HUES64 (cell line): ENCODE measurements at regions not wholly inside any gene's neighbourhood (a gene's known extent, or its start where the extent isn't known, plus 50 kb on each side); places are given as distances from the start of the nearest gene placed in this dataset.

Source experiments
- H3K27ac ChIP-seq: 2 replicates; pipeline ENCODE4 v1.7.0; 2013; ENCODE audit warnings: low read depth, low read length, inconsistent platforms
- H3K27me3 ChIP-seq: 2 replicates; pipeline ENCODE4 v1.6.1; 2013; ENCODE audit warnings: mild to moderate bottlenecking, low read length; ENCODE audit not compliant: insufficient read depth
- H3K36me3 ChIP-seq: 2 replicates; pipeline ENCODE4 v1.6.1; 2013; ENCODE audit warnings: mild to moderate bottlenecking, low read length; ENCODE audit not compliant: insufficient read depth
- H3K4me1 ChIP-seq: 2 replicates; pipeline ENCODE4 v1.6.1; 2013; ENCODE audit warnings: mild to moderate bottlenecking, low read length, moderate library complexity; ENCODE audit not compliant: insufficient read depth
- H3K4me3 ChIP-seq: 2 replicates; pipeline ENCODE4 v1.5.1; 2013; ENCODE audit warnings: mild to moderate bottlenecking, low read length, moderate library complexity
- H3K9ac ChIP-seq: 2 replicates; pipeline ENCODE4 v1.6.1; 2013; ENCODE audit warnings: mild to moderate bottlenecking, low read depth, low read length
- H3K9me3 ChIP-seq: 2 replicates; pipeline ENCODE4 v1.6.1; 2013; ENCODE audit warnings: low read depth, low read length; ENCODE audit not compliant: insufficient read depth
- WGBS: fragments of 150-250, 120-280 bp; methylation state at CpG from one replicate; pipeline ENCODE4 v1.1.7; 2013; ENCODE audit warnings: missing lambda C conversion rate; 5-methylcytosine and 5-hydroxymethylcytosine counted together

DNA sequence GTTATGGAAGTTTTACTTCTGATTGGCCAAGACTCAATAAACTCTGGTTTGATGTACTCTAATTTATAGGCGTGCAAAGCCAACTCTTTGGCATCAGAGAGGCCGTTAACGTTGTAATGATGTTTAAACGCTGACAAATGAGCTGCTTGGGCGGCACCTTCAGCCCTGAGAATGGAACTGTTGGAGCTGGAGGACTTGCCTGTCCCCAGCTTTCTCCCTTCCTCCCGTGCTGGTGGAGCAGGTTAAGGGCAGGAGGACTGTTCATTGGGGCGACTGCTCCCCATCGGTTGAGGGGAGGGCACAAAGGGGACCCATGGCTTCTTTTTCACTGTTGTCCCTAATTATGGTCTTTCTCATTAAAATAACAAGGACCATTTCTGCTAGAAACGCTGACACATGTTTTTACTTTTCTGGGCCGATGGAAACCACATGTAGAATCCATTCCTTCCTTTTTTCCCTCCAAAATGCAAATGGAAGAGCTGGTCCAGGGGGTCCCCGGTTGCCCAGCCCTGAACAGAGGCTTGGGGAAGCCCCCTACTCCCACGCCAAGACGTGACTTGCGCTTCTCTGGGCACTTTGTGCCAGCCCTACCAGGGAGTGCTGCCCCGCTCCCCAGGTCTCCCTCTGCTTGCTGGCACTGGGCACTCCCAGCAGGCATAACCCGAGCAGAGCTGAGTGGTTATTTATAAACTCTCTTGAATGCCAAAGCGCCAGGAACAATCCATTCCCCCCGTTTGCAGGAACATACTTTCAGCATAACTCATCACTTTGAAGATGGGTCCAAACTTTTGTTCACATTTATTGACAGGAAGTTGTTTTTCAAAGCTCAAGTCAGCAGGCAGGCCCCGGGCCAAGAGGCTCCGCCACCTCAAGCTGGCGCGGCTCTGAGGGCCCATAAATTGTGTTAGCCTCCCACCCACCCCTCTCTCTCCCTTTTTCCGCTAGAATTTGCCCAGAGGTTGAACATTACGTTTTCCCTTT is 170.1 kb downstream of the ASB1 start:
- Histone ChIP-seq H3K4me3 (no peak overlapping the region), H3K4me1 (no peaks in the 10 kb centered on the region), H3K36me3 (no peaks in the 10 kb centered on the region), H3K27me3 (no peaks in the 10 kb centered on the region), H3K9ac (no peak overlapping the region), H3K9me3 (no peaks in the 10 kb centered on the region), H3K27ac (no peak overlapping the region)
- 86% methylated on average over 24 of the region's 24 CpGs for WGBS

DNA sequence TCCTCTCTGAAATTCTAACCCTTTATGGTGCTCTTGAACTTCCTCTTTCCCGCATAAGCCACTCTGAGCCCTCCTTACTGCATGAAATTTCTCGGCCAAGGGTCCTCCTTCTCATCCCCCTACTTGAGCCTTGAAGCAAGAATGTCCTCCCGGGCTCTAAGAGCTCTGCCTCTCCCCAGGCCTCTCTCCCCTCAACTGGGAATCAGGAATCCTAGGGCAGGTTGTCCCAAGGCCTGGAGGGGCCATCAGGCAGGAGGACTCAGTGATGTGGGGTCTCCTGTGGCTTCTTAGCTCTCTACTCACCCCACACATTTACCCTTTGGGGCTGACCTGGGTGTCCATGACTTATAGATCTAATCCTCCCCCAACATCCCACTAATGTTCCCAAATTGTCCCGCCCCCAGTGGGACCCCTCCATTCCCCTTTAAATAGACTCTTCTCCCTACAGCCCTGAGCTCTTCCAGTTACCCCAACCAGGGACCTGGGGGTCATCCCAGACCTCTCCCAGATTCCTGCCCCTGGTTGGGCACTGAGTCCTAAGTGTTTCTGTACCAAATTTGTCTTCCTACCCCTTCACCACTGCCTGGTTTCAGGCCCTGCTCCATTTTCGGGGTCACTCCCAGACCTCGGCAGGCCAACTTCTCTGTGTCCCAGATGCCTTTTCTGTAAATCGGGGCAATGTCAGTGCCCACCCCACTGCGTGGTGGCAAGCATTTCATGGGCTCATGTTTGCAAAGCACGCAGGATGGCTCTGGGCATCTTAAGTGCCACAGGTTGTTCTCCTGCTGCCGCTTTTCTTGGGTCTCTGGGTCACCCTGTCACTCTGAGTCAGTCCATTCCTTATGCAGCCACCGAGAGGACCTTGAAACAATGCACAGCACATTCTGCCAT is 171.2 kb downstream of the ASB1 start:
- no peaks in the 10 kb centered on the region for H3K36me3 ChIP-seq
- H3K4me3 ChIP-seq = no peak overlapping the region
- WGBS = 83% methylated on average over 11 of the region's 11 CpGs
- H3K9ac ChIP-seq = no peak overlapping the region
- H3K27me3 ChIP-seq = no peaks in the 10 kb centered on the region
- H3K4me1 ChIP-seq = no peaks in the 10 kb centered on the region
- H3K9me3 ChIP-seq = peaks cover under 1% of the 10 kb centered on the region; the same call in 1 of the 2 replicates
- H3K27ac ChIP-seq = no peak overlapping the region

DNA sequence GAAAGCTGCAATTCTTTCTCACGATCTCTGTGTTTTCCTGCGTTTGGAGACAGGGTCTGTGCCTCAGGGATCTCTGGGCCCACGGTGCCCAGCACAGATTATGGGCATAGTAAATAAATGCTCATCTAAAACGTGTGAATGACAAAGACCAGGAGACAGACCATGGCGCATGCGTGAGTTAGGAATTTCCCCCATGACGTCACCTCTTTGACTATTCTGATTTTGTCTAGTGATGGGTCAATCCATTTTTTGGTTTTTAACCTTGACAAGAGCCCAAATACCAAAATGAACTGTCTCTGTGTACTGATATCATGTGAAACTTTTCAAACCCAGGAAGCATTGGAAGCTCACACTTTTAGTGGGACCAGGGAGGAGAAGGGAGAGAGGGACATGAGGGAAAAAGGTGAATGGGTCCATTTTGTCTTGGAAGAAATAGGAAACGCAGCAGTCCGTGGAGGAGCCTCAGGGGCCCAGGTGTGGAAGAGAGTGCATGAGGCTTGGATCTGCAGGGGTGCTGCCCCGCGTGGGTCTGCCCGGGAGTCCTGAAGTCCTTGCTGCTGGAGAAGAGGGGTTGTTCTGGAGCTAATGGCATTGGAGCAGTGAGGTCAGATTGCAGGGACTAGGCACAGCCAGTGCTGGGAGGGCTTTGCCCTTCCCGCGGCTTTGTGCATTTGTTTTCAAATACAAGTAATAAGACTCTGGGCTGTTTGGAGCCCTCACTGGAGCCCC is 172.2 kb downstream of the ASB1 start:
- no peak overlapping the region for H3K27ac ChIP-seq
- H3K9ac ChIP-seq = no peak overlapping the region
- no peak overlapping the region for H3K4me3 ChIP-seq
- H3K4me1 ChIP-seq = no peaks in the 10 kb centered on the region
- 76% methylated on average over 14 of the region's 14 CpGs for WGBS
- H3K27me3 ChIP-seq = no peaks in the 10 kb centered on the region
- no peaks in the 10 kb centered on the region for H3K36me3 ChIP-seq
- peaks cover 6% of the 10 kb centered on the region; the same call in 1 of the 2 replicates for H3K9me3 ChIP-seq

DNA sequence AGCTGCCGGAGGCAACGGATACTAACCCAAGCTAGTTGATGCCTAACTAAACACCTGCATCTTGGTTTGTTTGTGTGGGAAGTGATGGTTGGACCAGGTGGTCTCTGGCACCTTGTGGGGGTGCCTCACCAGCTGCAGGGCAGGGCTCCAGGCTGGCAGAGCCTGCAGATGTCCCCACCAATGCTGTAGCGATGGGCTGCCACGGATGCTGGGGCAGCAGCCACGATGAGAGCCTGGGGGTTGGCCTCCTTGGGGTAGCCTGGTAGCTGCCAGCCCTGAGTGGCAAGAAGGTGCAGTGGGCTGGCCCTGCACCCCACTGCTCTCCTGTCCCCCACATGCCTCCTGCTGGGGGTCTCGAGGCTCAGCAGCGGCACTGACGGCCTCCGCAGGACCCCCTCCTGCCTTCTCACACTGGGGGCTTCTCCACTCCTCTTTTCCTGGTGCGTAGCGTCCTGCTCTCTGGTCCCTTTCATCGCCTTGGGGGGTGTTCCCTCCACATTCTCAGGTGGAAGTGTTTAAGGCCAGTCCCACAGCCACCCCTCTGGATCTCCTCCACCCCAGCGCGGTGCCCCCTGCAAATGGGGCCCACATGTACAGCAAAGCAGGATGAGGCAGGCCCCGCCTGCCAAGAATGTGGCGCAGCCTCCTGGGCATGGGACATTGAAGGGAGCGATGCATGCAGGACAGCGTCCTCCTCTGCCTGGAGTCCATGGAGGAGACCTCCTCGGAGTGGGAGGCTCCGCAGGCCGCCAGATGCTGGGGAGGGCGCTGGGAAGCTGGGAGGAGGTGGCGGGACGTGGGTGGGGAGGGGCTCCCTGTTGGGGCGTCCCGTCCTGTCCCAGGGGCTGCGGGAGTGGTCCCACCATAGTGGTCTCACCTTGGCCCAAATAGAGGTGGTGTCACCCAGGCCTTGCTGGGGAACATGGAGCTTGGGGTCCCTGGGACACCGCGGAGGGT is 173.1 kb downstream of the ASB1 start:
- Histone ChIP-seq H3K36me3 (no peaks in the 10 kb centered on the region), H3K9ac (no peak overlapping the region), H3K27ac (no peak overlapping the region), H3K27me3 (no peaks in the 10 kb centered on the region), H3K9me3 (peaks cover 8% of the 10 kb centered on the region; the same call in 1 of the 2 replicates), H3K4me3 (no peak overlapping the region), H3K4me1 (no peaks in the 10 kb centered on the region)
- WGBS = 95% methylated on average over 29 of the region's 29 CpGs

DNA sequence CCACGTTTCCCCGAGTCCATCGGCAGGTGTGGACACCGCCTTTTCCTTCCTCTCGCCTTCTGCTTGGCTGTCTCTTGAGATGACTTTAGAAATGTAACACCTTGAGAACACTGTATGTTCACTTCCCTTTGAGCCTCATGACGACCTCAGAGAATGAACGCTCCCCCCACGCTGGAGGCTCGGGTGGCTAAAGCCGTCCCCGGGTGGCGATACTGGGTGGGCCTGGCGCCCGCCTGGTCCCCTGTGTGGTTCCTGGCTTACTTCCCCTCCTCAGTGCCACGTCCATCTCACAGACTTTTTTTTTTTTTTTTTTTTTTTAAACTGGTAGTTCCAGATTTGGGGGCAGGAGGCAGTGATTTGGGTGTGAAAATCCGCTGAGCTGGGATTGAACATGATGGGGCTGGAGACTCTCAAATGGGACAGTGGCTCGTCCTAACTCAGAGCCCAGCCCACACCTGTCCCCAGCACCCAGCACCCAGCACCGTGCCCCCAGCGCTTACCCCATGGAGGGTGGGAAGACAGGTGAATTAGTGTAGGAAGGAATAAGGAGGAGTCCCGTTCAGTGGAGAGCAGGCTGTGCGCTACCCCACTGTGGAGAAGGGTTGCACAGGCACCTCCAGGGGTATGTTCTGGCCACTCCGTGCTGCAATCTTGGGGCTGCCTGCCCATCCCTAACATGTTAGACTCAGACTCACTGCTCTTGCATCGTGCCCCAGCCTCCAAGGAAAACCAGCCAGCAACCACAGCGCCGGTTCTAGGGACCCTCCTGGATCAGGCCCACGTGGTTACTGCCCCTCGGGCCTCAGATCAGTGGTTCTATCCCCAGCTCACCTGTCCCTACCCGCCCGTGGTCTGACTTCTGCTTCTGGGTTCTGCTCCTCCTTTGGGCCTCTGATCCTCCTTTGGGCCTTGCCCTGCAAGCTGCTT is 174.0 kb downstream of the ASB1 start:
- WGBS = 95% methylated on average over 28 of the region's 29 CpGs
- Histone ChIP-seq H3K9ac (no peak overlapping the region), H3K36me3 (no peaks in the 10 kb centered on the region), H3K9me3 (peaks cover 8% of the 10 kb centered on the region; the same call in 1 of the 2 replicates), H3K4me1 (no peaks in the 10 kb centered on the region), H3K27ac (no peak overlapping the region), H3K27me3 (no peaks in the 10 kb centered on the region), H3K4me3 (no peak overlapping the region)

DNA sequence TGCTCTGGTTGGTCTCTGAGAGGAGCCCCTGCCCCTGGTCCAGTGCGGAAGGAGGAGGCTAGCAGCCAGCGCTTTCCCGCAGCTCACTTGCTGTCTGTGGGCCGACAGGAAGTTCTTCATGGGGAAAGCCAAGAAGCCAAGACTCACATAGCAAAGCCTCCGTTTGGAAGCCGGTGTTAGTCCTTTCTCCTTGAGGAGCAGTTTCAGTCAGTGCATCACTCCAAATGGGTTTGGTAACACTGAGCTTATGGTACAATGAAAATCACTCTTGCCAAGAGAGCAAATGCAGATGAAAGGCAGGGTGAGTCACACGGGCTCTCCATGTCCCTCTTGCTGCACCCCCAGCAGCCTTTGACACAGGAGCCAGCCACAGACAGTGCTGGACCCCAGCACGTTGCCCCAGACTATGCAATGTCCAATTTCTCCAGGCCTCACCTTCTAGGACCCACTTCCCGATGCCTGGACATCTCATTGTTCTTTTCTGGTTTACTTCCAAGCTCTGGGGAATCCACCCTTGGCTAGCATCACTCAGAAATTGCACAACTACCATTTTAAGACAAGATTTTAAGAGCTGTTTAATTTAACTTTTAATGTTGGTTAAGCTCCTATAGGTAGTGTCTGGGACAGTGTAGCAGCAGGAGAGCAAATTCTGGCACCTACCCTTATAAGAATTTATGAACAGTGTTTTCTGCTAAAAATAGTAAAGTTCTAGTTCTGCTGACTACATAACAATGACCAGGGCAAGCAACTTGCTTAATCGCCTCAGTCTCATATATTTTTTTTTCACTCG is 174.9 kb downstream of the ASB1 start:
- Histone ChIP-seq H3K4me1 (no peaks in the 10 kb centered on the region), H3K9me3 (peaks cover 8% of the 10 kb centered on the region; the same call in 1 of the 2 replicates), H3K4me3 (no peak overlapping the region), H3K27ac (no peak overlapping the region), H3K36me3 (no peaks in the 10 kb centered on the region), H3K9ac (no peak overlapping the region), H3K27me3 (no peaks in the 10 kb centered on the region)
- 86% methylated on average over 11 of the region's 11 CpGs for WGBS

DNA sequence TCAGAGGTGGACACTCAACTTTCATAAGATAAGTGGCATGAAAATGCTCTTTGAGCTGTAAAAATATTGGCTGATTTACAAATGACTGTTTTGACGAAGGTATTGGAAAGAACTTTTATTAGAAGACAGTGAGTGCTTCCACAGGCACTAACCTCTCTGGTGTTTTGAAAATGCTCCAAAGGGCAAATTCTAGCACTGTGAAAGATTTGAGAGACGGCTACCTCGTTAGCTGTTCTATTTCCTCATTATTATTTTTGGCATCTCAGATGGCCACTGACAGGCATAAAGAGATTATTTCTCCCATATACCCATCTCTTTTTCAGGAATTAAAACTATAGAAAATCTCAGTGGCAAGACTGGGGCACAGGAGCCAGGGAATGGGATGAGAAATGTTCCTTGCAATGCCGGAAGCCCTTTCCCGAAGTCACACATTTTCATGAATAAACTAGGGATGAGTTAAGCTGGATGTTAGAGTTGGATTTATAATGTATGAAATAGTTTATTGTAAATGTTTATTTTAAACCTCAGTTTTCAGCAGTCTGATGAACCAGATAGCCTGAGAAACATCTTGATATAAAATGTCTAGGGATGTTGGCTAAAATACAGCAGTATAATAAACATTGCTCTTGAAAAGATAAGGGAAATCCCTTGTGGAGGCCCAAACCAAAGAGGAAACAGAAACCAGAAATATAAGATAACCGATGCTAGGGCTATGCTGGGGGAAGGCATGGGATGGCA is 175.7 kb downstream of the ASB1 start:
- H3K4me1 ChIP-seq = no peaks in the 10 kb centered on the region
- no peak overlapping the region for H3K27ac ChIP-seq
- peaks cover 8% of the 10 kb centered on the region; the same call in 1 of the 2 replicates for H3K9me3 ChIP-seq
- H3K9ac ChIP-seq = no peak overlapping the region
- H3K36me3 ChIP-seq = no peaks in the 10 kb centered on the region
- no peaks in the 10 kb centered on the region for H3K27me3 ChIP-seq
- 76% methylated on average over 5 of the region's 6 CpGs for WGBS
- no peak overlapping the region for H3K4me3 ChIP-seq

DNA sequence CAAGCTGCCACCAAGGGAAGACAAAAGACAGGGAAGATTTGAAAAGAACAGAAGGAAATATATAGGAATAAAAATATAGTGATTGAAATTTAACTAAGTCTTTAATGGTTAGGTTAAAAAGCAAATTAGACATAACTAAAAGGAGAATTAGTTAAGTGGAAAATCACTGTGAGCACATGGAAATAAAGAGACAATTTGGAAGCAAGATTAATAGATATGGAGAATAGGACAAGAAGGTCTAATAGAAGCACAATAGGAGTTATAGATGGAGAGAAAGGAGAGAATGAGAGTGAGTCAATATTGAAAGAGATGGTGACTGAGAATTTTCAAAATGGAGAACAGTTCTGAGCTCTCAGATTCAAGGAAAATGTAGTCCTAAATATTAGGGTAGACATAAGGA is 176.9 kb downstream of the ASB1 start:
- Histone ChIP-seq H3K9ac (no peak overlapping the region), H3K27me3 (no peaks in the 10 kb centered on the region), H3K36me3 (no peaks in the 10 kb centered on the region), H3K4me1 (no peaks in the 10 kb centered on the region), H3K9me3 (peaks cover 8% of the 10 kb centered on the region; the same call in 1 of the 2 replicates), H3K4me3 (no peak overlapping the region), H3K27ac (no peak overlapping the region)
